ENCODE measurements at regions not wholly inside any gene's neighbourhood (a gene's known extent, or its start where the extent isn't known, plus 50 kb on each side); places are given as distances from the start of the nearest gene placed in this dataset.
A peak's percentile ranks its signal among the peaks of the same experiment; 100 is the strongest.

DNA sequence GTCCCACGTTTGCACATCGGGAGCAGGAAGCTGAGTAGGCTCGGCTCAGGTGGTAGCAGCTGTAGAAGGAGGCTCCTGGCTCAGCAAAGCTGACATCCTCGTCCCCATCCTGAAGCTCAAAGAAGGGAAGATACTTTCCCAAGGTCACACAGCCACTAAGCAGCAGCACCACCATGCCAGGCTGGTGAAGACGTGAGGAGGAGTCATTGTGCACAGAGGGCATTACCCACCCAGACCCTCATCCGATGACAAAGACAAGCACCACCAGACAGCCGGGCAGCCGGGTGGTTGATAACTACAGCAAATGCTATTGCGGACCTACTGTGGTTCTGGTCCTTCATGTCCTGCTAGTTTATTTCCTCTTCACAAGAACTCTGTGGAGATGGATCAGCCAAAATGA is 186.9 kb downstream of the MATN1 start:
- TF ChIP-seq POLR2A (IDR thresholded peaks at IDR 0.05) (no peak), POLR2AphosphoS5 (IDR thresholded peaks at IDR 0.05) (no peak)
- TF ChIP-seq, protein P1, sequence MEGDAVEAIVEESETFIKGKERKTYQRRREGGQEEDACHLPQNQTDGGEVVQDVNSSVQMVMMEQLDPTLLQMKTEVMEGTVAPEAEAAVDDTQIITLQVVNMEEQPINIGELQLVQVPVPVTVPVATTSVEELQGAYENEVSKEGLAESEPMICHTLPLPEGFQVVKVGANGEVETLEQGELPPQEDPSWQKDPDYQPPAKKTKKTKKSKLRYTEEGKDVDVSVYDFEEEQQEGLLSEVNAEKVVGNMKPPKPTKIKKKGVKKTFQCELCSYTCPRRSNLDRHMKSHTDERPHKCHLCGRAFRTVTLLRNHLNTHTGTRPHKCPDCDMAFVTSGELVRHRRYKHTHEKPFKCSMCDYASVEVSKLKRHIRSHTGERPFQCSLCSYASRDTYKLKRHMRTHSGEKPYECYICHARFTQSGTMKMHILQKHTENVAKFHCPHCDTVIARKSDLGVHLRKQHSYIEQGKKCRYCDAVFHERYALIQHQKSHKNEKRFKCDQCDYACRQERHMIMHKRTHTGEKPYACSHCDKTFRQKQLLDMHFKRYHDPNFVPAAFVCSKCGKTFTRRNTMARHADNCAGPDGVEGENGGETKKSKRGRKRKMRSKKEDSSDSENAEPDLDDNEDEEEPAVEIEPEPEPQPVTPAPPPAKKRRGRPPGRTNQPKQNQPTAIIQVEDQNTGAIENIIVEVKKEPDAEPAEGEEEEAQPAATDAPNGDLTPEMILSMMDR (IDR thresholded peaks at IDR 0.05): no peak
- Histone ChIP-seq H3K9me3 (no peaks in the 10 kb centered on the region), H3K4me1 (no peaks in the 10 kb centered on the region), H3K4me3 (no peak overlapping the region), H3K36me3 (no peaks in the 10 kb centered on the region), H3K27me3 (no peaks in the 10 kb centered on the region), H3K27ac (no peak overlapping the region)
- intact Hi-C loops (cut with DNase I; ENCODE audit: low total_unique reads): no loop called here
- DNase-seq (ENCODE audit: low spot score in 2 of 2): no peak

DNA sequence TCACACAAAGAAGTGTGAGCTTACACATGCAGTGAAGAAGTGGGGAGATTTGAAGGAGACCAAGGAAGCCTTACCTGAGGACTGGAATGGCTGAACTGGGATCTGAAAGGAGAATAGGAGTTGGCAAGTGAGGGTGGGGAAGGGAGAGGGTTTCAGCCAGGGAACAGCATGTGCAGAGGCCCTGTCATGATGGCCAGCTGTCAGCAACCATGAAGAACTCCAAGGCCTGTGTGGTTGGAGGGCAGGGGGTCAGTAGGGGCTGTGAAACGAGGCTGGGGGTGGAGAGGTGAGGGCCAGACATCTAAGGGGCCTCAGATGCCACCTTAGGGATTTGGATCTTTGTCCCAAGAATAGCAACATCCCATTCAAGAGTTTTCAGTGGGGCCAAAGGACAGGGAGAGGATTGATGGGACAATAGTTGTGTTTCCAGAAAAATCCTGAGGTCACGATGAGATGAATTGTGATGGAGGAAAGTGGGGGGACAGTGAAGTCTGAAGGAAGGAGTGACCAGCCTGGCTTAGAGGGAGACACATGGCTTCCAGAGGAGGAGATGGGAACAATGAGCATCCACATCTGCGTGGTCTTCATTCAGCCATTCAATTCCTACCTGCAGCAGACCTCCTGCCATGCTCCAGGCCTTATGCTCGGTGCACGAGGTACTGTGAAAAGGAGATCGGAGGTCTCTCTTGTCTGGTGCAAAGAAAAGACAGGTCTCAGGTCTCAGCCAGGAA is 187.6 kb downstream of the MATN1 start:
- Histone ChIP-seq H3K36me3 (no peaks in the 10 kb centered on the region), H3K4me1 (no peaks in the 10 kb centered on the region), H3K27ac (no peak overlapping the region), H3K27me3 (no peaks in the 10 kb centered on the region), H3K4me3 (no peak overlapping the region), H3K9me3 (no peaks in the 10 kb centered on the region)
- intact Hi-C loops (cut with DNase I; ENCODE audit: low total_unique reads): no loop called here
- DNase-seq (ENCODE audit: low spot score in 2 of 2): peak in 1 of 2 donors; percentile 6
- TF ChIP-seq, protein P1 (IDR thresholded peaks at IDR 0.05): no peak
- TF ChIP-seq POLR2A (IDR thresholded peaks at IDR 0.05) (no peak), POLR2AphosphoS5 (IDR thresholded peaks at IDR 0.05) (no peak)

DNA sequence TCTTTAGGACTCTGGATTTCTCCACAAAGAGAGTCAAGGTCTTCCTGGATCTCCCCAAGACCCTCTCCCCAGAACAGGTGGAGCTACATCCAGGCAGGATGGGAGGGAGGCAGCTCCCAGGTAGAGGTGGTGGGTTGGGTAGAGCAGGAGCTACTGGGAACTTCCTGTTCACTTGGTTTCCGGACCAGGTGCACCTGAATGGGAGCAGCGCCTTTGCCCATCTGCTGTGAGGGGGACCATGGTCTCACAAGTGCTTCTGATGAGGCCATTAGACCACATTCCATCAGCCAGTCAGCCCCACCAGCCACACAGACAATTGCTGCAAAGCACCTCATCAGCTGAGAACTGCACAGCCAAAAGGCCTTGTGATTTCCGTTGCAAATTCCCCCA is 188.8 kb downstream of the MATN1 start:
- Histone ChIP-seq H3K27ac (no peak overlapping the region), H3K4me3 (no peak overlapping the region), H3K36me3 (no peaks in the 10 kb centered on the region), H3K9me3 (no peaks in the 10 kb centered on the region), H3K27me3 (no peaks in the 10 kb centered on the region), H3K4me1 (no peaks in the 10 kb centered on the region)
- TF ChIP-seq POLR2AphosphoS5 (IDR thresholded peaks at IDR 0.05) (no peak), POLR2A (IDR thresholded peaks at IDR 0.05) (no peak)
- TF ChIP-seq, protein P1 (IDR thresholded peaks at IDR 0.05): no peak
- no peak for DNase-seq (ENCODE audit: low spot score in 2 of 2)
- intact Hi-C loops (cut with DNase I; ENCODE audit: low total_unique reads): no loop called here

DNA sequence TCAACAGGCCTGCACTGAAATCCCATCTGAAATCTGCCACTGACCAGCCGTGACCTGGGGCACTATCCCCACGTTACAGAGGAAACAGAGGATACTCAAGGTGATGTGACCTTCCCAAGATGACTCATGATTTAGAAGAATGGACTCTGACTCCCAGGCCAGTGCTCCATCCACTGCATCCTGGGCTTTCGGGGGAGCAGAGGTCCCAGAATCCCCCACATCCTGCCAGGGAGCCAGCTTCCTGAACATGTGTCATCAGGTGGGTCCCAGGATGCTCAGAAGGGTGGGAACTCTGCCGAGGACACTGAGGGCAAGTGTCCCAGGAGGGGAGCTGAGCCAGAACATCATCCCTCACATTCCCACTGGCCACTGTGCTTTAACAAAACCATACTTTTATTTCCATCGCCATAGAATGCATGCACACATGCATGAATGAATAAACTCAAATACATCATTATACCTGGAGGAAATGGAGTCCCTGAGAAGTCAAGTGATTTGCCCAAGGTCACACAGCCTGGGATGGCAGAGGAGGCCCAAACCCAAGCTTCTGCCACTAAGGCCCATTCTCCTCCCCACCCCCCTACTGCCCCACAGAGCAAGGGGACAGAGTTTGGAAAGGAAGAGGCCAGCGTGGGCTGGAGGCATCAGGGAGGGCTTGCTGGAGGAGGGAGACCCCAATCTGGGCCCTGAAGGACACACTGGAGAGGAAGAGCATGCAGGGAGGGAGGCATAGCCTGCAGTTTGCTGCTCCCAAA is 189.4 kb downstream of the MATN1 start:
- intact Hi-C loops (cut with DNase I; ENCODE audit: low total_unique reads): no loop called here
- Histone ChIP-seq H3K27me3 (no peaks in the 10 kb centered on the region), H3K27ac (no peak overlapping the region), H3K4me1 (no peaks in the 10 kb centered on the region), H3K4me3 (no peak overlapping the region), H3K36me3 (no peaks in the 10 kb centered on the region), H3K9me3 (no peaks in the 10 kb centered on the region)
- no peak for DNase-seq (ENCODE audit: low spot score in 2 of 2)
- TF ChIP-seq, protein P1 (IDR thresholded peaks at IDR 0.05): no peak

DNA sequence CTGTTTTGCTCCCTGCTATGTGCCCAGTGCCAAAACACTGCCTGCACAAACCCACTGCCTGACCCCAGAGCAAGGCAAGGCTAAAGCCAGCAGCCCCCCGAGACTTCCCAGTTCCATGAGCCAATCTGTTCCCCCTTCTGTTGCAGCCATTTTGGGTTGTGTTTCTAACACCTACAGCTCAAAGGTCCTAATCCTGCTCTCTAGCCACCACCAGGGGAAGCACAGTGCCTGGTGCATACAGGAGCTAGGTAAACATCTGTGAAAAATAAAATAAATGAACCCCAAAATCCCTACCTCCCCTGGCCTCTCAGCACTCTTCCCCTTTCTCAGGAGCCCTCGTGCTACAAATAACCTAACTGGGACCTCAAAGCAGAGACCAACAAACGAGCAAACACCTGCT is 190.2 kb downstream of the MATN1 start:
- Histone ChIP-seq H3K36me3 (no peaks in the 10 kb centered on the region), H3K4me3 (no peak overlapping the region), H3K9me3 (no peaks in the 10 kb centered on the region), H3K27ac (no peak overlapping the region), H3K27me3 (no peaks in the 10 kb centered on the region), H3K4me1 (no peaks in the 10 kb centered on the region)
- DNase-seq (ENCODE audit: low spot score in 2 of 2): no peak
- TF ChIP-seq POLR2AphosphoS5 (IDR thresholded peaks at IDR 0.05) (no peak), POLR2A (IDR thresholded peaks at IDR 0.05) (no peak)
- TF ChIP-seq, protein P1 (IDR thresholded peaks at IDR 0.05): no peak
- intact Hi-C loops (cut with DNase I; ENCODE audit: low total_unique reads): no loop called here
